Loucy (cell line): ENCODE measurements at regions not wholly inside any gene's neighbourhood (a gene's known extent, or its start where the extent isn't known, plus 50 kb on each side); places are given as distances from the start of the nearest gene placed in this dataset.

Experiments
- CTCF ChIP-seq: fragments of 200-600 bp; sonication (generic); conservative IDR thresholded peaks from 2 replicates; pipeline ENCODE4 v1.5.1; 2014; ENCODE audit warnings: mild to moderate bottlenecking, antibody characterized with exemption, low read length
- EZH2phosphoT487 ChIP-seq: fragments of 200-600 bp; IDR thresholded peaks from 2 replicates; pipeline ENCODE4 v1.6.1; 2018; ENCODE audit warnings: antibody characterized with exemption, mild to moderate bottlenecking, moderate library complexity, borderline replicate concordance

- no peak for TF ChIP-seq EZH2phosphoT487
- no peak for TF ChIP-seq CTCF
These were observed 349.6 kb downstream of the CTTN start for GRCh38 chr11:70747921-70748320.
